ENCODE measurements at regions not wholly inside any gene's neighbourhood (a gene's known extent, or its start where the extent isn't known, plus 50 kb on each side); places are given as distances from the start of the nearest gene placed in this dataset.

DNA sequence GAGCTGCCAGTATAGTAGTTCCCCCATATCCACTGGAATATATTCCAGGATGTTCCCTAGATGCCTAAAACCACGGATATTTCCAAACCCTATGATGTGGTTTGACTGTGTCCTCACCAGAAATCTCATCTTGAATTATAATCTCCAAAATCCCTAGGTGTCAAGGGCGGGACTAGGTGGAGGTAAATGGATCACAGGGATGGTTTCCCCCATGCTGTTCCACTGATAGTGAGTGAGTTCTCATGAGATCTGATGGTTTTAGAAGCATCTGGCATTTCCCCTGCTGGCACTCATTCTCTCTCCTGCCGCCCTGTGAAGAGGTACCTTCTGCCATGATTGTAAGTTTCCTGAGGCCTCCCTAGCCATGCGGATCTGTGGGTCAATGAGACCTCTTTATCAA is 168.6 kb downstream of the MAF start:
- H3K36me3 ChIP-seq (ENCODE audit: control insufficient read depth, insufficient read depth, low read length), result no peaks in the 10 kb centered on the region
- peaks cover 7% of the 10 kb centered on the region for H3K27me3 ChIP-seq (ENCODE audit: control insufficient read depth, insufficient read depth, low read length)
- no peak for DNase-seq (ENCODE audit: low read depth)
- TF ChIP-seq, protein P1, sequence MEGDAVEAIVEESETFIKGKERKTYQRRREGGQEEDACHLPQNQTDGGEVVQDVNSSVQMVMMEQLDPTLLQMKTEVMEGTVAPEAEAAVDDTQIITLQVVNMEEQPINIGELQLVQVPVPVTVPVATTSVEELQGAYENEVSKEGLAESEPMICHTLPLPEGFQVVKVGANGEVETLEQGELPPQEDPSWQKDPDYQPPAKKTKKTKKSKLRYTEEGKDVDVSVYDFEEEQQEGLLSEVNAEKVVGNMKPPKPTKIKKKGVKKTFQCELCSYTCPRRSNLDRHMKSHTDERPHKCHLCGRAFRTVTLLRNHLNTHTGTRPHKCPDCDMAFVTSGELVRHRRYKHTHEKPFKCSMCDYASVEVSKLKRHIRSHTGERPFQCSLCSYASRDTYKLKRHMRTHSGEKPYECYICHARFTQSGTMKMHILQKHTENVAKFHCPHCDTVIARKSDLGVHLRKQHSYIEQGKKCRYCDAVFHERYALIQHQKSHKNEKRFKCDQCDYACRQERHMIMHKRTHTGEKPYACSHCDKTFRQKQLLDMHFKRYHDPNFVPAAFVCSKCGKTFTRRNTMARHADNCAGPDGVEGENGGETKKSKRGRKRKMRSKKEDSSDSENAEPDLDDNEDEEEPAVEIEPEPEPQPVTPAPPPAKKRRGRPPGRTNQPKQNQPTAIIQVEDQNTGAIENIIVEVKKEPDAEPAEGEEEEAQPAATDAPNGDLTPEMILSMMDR (IDR thresholded peaks at IDR 0.05; ENCODE audit: insufficient read depth, low read length, poor library complexity, severe bottlenecking), result no peak
- no peak overlapping the region for H3K4me3 ChIP-seq (ENCODE audit: low read depth, low read length)

DNA sequence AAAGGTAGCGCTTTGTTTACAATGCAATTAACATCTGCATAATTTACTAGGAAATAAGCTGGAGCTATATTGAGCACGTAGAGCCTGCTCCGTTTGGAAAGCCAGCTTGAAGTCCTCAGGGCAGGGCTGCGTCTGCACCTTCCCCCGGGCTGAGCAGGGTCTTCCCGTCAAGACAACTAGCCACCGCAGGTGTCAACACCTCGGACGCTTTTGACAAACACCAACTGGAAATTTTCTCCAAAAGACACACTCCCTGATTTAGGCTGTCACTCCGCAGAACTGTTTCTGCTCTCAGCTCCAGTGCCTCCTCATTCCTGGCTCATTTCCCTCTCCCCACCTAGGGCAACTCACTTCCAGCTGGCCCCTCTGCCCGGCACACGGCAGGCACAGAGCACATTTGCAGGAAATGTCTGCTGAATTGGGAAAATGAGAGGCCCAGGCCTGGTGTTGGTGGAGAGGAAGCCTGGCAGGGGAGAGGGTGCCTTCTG is 170.3 kb downstream of the MAF start:
- DNase-seq (ENCODE audit: low read depth), result no peak
- Histone ChIP-seq H3K36me3 (ENCODE audit: control insufficient read depth, insufficient read depth, low read length) (no peaks in the 10 kb centered on the region), H3K4me3 (ENCODE audit: low read depth, low read length) (no peak overlapping the region), H3K27me3 (ENCODE audit: control insufficient read depth, insufficient read depth, low read length) (peaks cover 7% of the 10 kb centered on the region)
- TF ChIP-seq, protein P1 (IDR thresholded peaks at IDR 0.05; ENCODE audit: insufficient read depth, low read length, poor library complexity, severe bottlenecking), result no peak

DNA sequence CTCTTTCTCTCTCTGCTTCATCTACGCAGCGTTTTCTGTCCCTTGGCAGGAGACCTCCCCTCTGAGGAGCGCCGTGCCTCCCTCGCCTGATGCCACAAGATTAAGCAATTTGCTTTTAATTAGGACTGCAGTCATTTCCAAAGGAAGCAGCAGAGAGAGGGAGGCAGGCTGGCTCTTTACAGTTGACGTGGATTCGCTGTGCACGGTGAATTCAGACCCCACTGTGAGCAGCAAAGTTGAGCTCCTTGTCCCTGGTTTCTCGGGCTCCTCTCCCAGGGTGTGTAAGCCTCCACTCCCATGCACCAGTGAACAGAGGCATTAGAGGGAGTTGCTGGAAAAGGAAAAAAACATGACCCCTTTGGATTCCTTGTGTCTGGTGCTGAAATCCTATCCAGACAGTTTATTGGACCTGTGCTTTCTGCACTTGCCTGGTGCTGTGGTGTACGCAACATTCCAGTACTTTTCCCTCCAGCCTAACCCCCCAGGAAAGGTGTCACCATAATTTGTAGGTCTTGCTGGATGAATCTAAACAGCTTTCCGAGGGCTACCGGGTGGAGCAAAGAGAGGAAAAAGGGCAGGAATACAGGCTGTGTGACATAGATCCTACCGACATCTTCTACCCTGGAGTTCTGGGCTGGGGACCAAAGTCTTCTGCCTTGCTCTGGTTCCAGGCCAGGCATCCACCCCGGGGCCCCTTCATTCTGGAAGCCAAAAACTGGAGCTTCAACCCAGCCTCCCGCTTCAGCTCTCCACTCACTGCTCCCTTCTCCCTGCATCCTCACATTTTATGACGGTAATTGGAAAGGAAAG is 171.0 kb downstream of the MAF start:
- TF ChIP-seq, protein P1 (IDR thresholded peaks at IDR 0.05; ENCODE audit: insufficient read depth, low read length, poor library complexity, severe bottlenecking), result no peak
- DNase-seq (ENCODE audit: low read depth), result no peak
- Histone ChIP-seq H3K4me3 (ENCODE audit: low read depth, low read length) (no peak overlapping the region), H3K27me3 (ENCODE audit: control insufficient read depth, insufficient read depth, low read length) (peaks cover 7% of the 10 kb centered on the region), H3K36me3 (ENCODE audit: control insufficient read depth, insufficient read depth, low read length) (no peaks in the 10 kb centered on the region)

DNA sequence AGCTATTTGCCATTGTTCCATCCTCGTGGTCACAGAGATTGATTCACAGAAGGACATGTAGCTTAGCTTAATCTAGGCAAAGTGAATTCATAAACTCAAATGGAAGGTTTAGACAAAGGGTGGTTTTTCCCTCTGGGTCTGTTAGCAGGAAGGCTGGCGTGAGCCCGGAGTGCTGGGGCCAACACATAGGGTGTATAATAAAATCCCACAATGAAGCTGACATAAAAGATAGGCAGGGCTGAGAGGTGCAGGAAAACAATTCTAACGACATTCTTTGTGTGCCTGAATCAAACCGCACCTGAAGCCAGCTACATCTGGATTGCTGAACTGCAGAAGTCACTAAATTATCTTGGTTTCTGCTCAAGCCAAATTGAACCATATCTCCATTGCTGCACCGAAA is 173.9 kb downstream of the MAF start:
- TF ChIP-seq, protein P1 (IDR thresholded peaks at IDR 0.05; ENCODE audit: insufficient read depth, low read length, poor library complexity, severe bottlenecking), result no peak
- no peak for DNase-seq (ENCODE audit: low read depth)
- no peaks in the 10 kb centered on the region for H3K36me3 ChIP-seq (ENCODE audit: control insufficient read depth, insufficient read depth, low read length)
- no peak overlapping the region for H3K4me3 ChIP-seq (ENCODE audit: low read depth, low read length)
- H3K27me3 ChIP-seq (ENCODE audit: control insufficient read depth, insufficient read depth, low read length), result peaks cover 7% of the 10 kb centered on the region

DNA sequence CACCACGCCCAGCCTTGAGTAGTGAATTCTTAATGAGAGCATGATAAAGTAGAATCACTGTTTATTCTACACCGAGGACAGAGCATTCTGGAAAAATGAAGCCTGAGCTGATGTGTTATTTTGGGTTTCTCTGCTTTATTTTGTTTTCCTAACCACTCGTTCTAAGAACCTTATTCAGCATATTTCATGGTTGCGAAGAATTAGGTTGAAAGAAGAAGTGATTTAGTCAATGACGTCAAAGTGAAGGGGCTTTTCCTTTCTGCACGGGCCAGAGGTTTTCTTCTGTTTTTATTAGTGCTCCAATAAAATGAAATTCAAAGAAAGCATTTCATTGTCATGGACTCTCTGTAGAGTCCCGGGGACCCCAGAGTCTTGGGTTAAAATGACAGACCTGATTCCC is 178.5 kb downstream of the MAF start:
- H3K27me3 ChIP-seq (ENCODE audit: control insufficient read depth, insufficient read depth, low read length), result no peaks in the 10 kb centered on the region
- TF ChIP-seq, protein P1 (IDR thresholded peaks at IDR 0.05; ENCODE audit: insufficient read depth, low read length, poor library complexity, severe bottlenecking), result no peak
- DNase-seq (ENCODE audit: low read depth), result no peak
- H3K36me3 ChIP-seq (ENCODE audit: control insufficient read depth, insufficient read depth, low read length), result no peaks in the 10 kb centered on the region
- H3K4me3 ChIP-seq (ENCODE audit: low read depth, low read length), result no peak overlapping the region

DNA sequence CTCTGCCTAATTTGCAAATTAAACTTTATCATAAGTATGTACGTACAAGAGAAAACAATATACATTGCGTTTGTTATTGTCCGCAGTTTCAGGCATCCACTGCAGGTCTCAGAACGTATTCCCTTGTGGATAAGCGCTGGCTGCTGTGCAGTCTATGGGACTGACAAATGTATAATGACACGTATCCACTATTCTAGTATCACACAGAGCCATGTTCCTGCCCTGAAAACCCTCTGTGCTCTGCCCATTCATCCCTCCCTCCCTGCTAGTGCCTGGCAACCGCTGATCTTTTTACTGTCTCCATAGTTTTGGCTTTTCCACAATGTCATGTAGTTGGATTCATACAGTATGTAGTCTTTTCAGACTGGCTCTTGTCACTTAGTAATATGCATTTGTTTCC is 179.4 kb downstream of the MAF start:
- no peaks in the 10 kb centered on the region for H3K27me3 ChIP-seq (ENCODE audit: control insufficient read depth, insufficient read depth, low read length)
- no peak for DNase-seq (ENCODE audit: low read depth)
- TF ChIP-seq, protein P1 (IDR thresholded peaks at IDR 0.05; ENCODE audit: insufficient read depth, low read length, poor library complexity, severe bottlenecking), result no peak
- H3K4me3 ChIP-seq (ENCODE audit: low read depth, low read length), result no peak overlapping the region
- no peaks in the 10 kb centered on the region for H3K36me3 ChIP-seq (ENCODE audit: control insufficient read depth, insufficient read depth, low read length)
